Activated CD8-positive, alpha-beta T cell treated with anti-CD3 and anti-CD28 coated beads for 36 hours (primary cell): ENCODE measurements at regions not wholly inside any gene's neighbourhood (a gene's known extent, or its start where the extent isn't known, plus 50 kb on each side); places are given as distances from the start of the nearest gene placed in this dataset.

Experiments used
- ATAC-seq: fragments of 200-7000 bp; cut with Tn5 transposase; one replicate; pipeline ENCODE4 v1.10.0; 2021; ENCODE audit warnings: mild to moderate bottlenecking, moderate library complexity
- CTCF ChIA-PET: fragments of 350-600 bp; sonication (Branson Sonifier 250); formaldehyde crosslinking; loops from one replicate; lab custom pipeline; 2021; ENCODE audit warnings: antibody characterized with exemption; lab: Charles Lee
- POLR2A ChIA-PET: fragments of 350-600 bp; sonication (Branson Sonifier 250); formaldehyde crosslinking; loops from one replicate; lab custom pipeline; 2021; ENCODE audit warnings: antibody characterized with exemption; lab: Charles Lee
- DNase-seq: peaks from one replicate; pipeline ENCODE4 v3.0.0-alpha.2; 2020
- H3K27ac Mint-ChIP-seq: one replicate; pipeline ENCODE4 v1.8.0; 2021; ENCODE audit warnings: mild to moderate bottlenecking, mixed read lengths
- H3K27me3 Mint-ChIP-seq: one replicate; pipeline ENCODE4 v1.8.0; 2021; ENCODE audit warnings: mixed read lengths
- H3K36me3 Mint-ChIP-seq: one replicate; pipeline ENCODE4 v1.8.0; 2021; ENCODE audit warnings: low read depth, mixed read lengths
- H3K4me1 Mint-ChIP-seq: one replicate; pipeline ENCODE4 v1.8.0; 2021; ENCODE audit warnings: low read depth, mixed read lengths
- H3K4me3 Mint-ChIP-seq: one replicate; pipeline ENCODE4 v1.8.0; 2021; ENCODE audit warnings: mild to moderate bottlenecking, moderate library complexity, mixed read lengths
- H3K9me3 Mint-ChIP-seq: one replicate; pipeline ENCODE4 v1.8.0; 2021; ENCODE audit warnings: mixed read lengths
- CTCF ChIP-seq: fragments of 200-600 bp; IDR thresholded peaks from one replicate; pipeline ENCODE4 v1.8.0; 2022; ENCODE audit warnings: antibody characterized with exemption, mild to moderate bottlenecking
- intact Hi-C: fragments of 100-400 bp; cut with micrococcal nuclease; formaldehyde crosslinking; loops from one replicate; pipeline ENCODE4 v1.10.0; 2022

GRCh38 chr9:80004714-80005113 is 432.9 kb downstream of the TLE4 start:
- intact Hi-C loops, result no loop called here
- no peak for TF ChIP-seq CTCF
- ATAC-seq, result no peak
- ChIA-PET CTCF (no interaction called here), POLR2A (no interaction called here)
- Mint-ChIP-seq H3K9me3 (no peaks in the 10 kb centered on the region), H3K27me3 (no peaks in the 10 kb centered on the region), H3K27ac (no peak overlapping the region), H3K36me3 (no peaks in the 10 kb centered on the region), H3K4me1 (no peaks in the 10 kb centered on the region), H3K4me3 (no peak overlapping the region)
- DNase-seq, result no peak

GRCh38 chr9:79990536-79990935 is 418.8 kb downstream of the TLE4 start:
- Mint-ChIP-seq H3K27me3 (no peaks in the 10 kb centered on the region), H3K4me3 (no peak overlapping the region), H3K9me3 (no peaks in the 10 kb centered on the region), H3K36me3 (no peaks in the 10 kb centered on the region), H3K27ac (no peak overlapping the region), H3K4me1 (no peaks in the 10 kb centered on the region)
- DNase-seq (no peak), ATAC-seq (no peak)
- ChIA-PET CTCF (no interaction called here), POLR2A (no interaction called here)
- no peak for TF ChIP-seq CTCF
- intact Hi-C loops, result no loop called here

GRCh38 chr9:79989079-79989478 is 417.3 kb downstream of the TLE4 start:
- no peaks in the 10 kb centered on the region for H3K36me3 Mint-ChIP-seq
- no peaks in the 10 kb centered on the region for H3K4me1 Mint-ChIP-seq
- H3K27me3 Mint-ChIP-seq, result no peaks in the 10 kb centered on the region
- no peak overlapping the region for H3K4me3 Mint-ChIP-seq
- H3K9me3 Mint-ChIP-seq, result no peaks in the 10 kb centered on the region
- no peak for DNase-seq
- intact Hi-C loops, result no loop called here
- H3K27ac Mint-ChIP-seq, result no peak overlapping the region
- TF ChIP-seq CTCF, result no peak
- CTCF ChIA-PET, result no interaction called here
- ATAC-seq, result no peak
- POLR2A ChIA-PET, result no interaction called here

GRCh38 chr9:79988126-79988525 is 416.4 kb downstream of the TLE4 start:
- no peak overlapping the region for H3K27ac Mint-ChIP-seq
- ATAC-seq (no peak), DNase-seq (no peak)
- CTCF ChIA-PET, result no interaction called here
- no peak for TF ChIP-seq CTCF
- POLR2A ChIA-PET, result no interaction called here
- no peaks in the 10 kb centered on the region for H3K27me3 Mint-ChIP-seq
- H3K9me3 Mint-ChIP-seq, result no peaks in the 10 kb centered on the region
- intact Hi-C loops, result no loop called here
- H3K4me3 Mint-ChIP-seq, result no peak overlapping the region
- H3K36me3 Mint-ChIP-seq, result no peaks in the 10 kb centered on the region
- H3K4me1 Mint-ChIP-seq, result no peaks in the 10 kb centered on the region

GRCh38 chr9:79986437-79986836 is 414.7 kb downstream of the TLE4 start:
- no peak for DNase-seq
- POLR2A ChIA-PET, result no interaction called here
- Mint-ChIP-seq H3K4me3 (no peak overlapping the region), H3K9me3 (no peaks in the 10 kb centered on the region), H3K4me1 (no peaks in the 10 kb centered on the region), H3K36me3 (no peaks in the 10 kb centered on the region), H3K27ac (no peak overlapping the region), H3K27me3 (peaks cover 3% of the 10 kb centered on the region)
- no peak for ATAC-seq
- CTCF ChIA-PET, result no interaction called here
- intact Hi-C loops, result no loop called here
- TF ChIP-seq CTCF, result no peak
